ENCODE measurements at regions not wholly inside any gene's neighbourhood (a gene's known extent, or its start where the extent isn't known, plus 50 kb on each side); places are given as distances from the start of the nearest gene placed in this dataset.

DNA sequence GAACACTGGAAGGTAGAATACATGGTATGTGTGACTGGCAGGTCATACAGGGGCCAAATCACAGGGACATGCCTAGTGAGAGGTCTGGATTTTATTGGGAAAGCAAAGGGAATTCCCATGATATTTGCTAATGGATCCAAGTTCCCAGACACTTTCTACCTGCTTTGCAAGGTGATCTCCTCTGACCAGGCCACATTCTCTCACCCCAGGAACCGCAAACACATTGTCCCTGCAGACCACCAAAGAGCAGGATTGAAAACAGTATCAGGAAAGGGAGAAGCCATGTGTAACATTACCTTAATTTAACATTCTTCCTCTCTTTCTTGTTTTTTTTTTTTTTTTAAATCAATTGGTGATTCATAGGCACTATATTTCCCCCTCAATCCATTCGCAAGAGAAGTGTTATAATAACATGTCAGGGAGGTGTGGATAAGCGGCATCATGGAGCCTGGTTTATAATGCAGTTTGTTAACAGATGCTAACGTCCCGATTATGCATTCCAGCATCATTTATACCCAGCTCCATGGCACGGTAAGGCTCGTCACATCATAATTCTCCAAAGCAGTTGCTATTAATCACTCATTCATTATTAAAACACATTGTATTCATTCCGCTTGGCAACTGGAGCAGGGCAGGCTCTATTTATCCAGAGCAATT is 155.1 kb upstream of the CCL2 start:
- no peak for TF ChIP-seq POLR2A (IDR thresholded peaks at IDR 0.05)
- TF ChIP-seq, protein P1, sequence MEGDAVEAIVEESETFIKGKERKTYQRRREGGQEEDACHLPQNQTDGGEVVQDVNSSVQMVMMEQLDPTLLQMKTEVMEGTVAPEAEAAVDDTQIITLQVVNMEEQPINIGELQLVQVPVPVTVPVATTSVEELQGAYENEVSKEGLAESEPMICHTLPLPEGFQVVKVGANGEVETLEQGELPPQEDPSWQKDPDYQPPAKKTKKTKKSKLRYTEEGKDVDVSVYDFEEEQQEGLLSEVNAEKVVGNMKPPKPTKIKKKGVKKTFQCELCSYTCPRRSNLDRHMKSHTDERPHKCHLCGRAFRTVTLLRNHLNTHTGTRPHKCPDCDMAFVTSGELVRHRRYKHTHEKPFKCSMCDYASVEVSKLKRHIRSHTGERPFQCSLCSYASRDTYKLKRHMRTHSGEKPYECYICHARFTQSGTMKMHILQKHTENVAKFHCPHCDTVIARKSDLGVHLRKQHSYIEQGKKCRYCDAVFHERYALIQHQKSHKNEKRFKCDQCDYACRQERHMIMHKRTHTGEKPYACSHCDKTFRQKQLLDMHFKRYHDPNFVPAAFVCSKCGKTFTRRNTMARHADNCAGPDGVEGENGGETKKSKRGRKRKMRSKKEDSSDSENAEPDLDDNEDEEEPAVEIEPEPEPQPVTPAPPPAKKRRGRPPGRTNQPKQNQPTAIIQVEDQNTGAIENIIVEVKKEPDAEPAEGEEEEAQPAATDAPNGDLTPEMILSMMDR (IDR thresholded peaks at IDR 0.05) = no peak

All from heart left ventricle (tissue), 13 donors.